Transverse colon (tissue), 4 donors: ENCODE measurements at regions not wholly inside any gene's neighbourhood (a gene's known extent, or its start where the extent isn't known, plus 50 kb on each side); places are given as distances from the start of the nearest gene placed in this dataset.

Experiments
- DNase-seq: peaks from one replicate; pipeline ENCODE4 v3.0.0-alpha.2; 2019
- H3K27ac ChIP-seq, 4 donors: fragments of 200-600 bp; sonication (generic); 2 replicates each; pipeline ENCODE4 v1.5.1; 2016 to 2018; ENCODE audit warnings: inconsistent platforms in 4 of 4
- H3K27me3 ChIP-seq: fragments of 200-600 bp; sonication (generic); 2 replicates; pipeline ENCODE4 v1.5.1; 2017; ENCODE audit warnings: inconsistent platforms
- H3K36me3 ChIP-seq, 4 donors: fragments of 200-600 bp; sonication (generic); 2 replicates each; pipeline ENCODE4 v1.5.1; 2017 to 2019; ENCODE audit warnings: inconsistent platforms in 4 of 4
- H3K4me1 ChIP-seq, 4 donors: fragments of 200-600 bp; sonication (generic); 2 replicates each; pipeline ENCODE4 v1.5.1; 2017 to 2020; ENCODE audit warnings: inconsistent platforms in 4 of 4
- H3K4me3 ChIP-seq, 4 donors: fragments of 200-600 bp; sonication (generic); 1 replicate in 1 of 4; 2 replicates in 3 of 4; pipeline versions ENCODE4 v1.5.1 to v1.6.1; 2017 to 2019; ENCODE audit warnings: inconsistent platforms in 4 of 4
- H3K9me3 ChIP-seq, 2 donors: fragments of 200-600 bp; sonication (generic); 2 replicates each; pipeline ENCODE4 v1.5.1; 2017 to 2019; ENCODE audit warnings: inconsistent platforms in 2 of 2
- EP300 ChIP-seq: sonication (generic); formaldehyde crosslinking; IDR thresholded peaks from one replicate; pipeline ENCODE4 v1.6.1; 2017; ENCODE audit warnings: antibody characterized with exemption, low read depth
- POLR2A ChIP-seq: fragments of 450-650 bp; IDR thresholded peaks from one replicate; pipeline ENCODE4 v1.6.1; 2016; ENCODE audit warnings: antibody characterized with exemption, mild to moderate bottlenecking, moderate library complexity
- POLR2AphosphoS5 ChIP-seq, 3 donors: sonication (generic); formaldehyde crosslinking; IDR thresholded peaks; one replicate each; pipeline ENCODE4 v1.6.1; 2016; ENCODE audit warnings: antibody characterized with exemption in 3 of 3
- WGBS, 2 donors: methylation state at CpG; one replicate each; pipeline ENCODE4 v1.1.5; 2018; ENCODE audit warnings: low coverage in 1 of 2; 5-methylcytosine and 5-hydroxymethylcytosine counted together
- in situ Hi-C, 4 donors: fragments of 200-750 bp; cut with MboI; loops; one replicate each; pipeline versions ENCODE4 v1.15.0 to v1.15.1; 2017; ENCODE audit warnings: low sequenced_read_pairs in 3 of 4, low pct_ligation_motif_present in 1 of 4, low pct_unique_long_range_greater_than_20kb in 1 of 4
- intact Hi-C: fragments of 100-400 bp; cut with DNase I; formaldehyde crosslinking; loops from one replicate; pipeline ENCODE4 v1.15.1; 2023; ENCODE audit warnings: low total_unique reads
- TF ChIP-seq, protein P1 (sequence below), 5 experiments: fragments of 200-600 bp in 3 of 5; fragments of 450-650 bp in 2 of 5; sonication (generic) in 3 of 5; IDR thresholded peaks; 1 replicate in 2 of 5; 2 replicates in 3 of 5; pipeline ENCODE4 v1.5.1; 2016 to 2017; ENCODE audit warnings: antibody characterized with exemption in 5 of 5, inconsistent platforms in 3 of 5, mild to moderate bottlenecking in 2 of 5, moderate library complexity in 1 of 5

DNA sequence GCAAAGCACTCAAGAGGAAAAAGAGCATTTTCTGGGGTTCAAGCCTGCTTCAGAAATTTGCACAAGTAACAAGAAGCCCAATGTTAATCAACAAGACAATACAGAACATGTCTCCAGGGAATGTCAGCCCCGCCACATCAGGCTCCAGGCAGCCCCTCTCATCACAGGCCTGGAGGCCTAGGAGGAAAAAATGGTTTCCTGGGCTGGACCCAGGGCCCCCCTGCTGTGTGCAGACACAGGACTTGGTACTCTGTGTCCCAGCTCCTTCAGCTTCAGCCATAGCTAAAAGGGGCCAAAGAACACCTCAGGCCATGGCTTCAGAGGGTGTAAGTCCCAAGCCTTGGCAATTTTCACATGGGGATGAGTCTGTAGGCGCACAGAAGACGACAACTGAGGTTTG, 802.9 kb upstream of the KLHL29 start:
- no peak overlapping the region for H3K4me3 ChIP-seq
- in situ Hi-C loops (no loop called here), intact Hi-C loops (no loop called here)
- H3K36me3 ChIP-seq: no peaks in the 10 kb centered on the region
- no peaks in the 10 kb centered on the region for H3K4me1 ChIP-seq
- WGBS, 2 donors: 57 to 75% methylated on average over 3 of the region's 3 CpGs
- H3K27ac ChIP-seq: no peak overlapping the region
- H3K9me3 ChIP-seq: peaks cover 13 to 16% of the 10 kb centered on the region in 2 donors
- DNase-seq: no peak
- no peaks in the 10 kb centered on the region for H3K27me3 ChIP-seq
- TF ChIP-seq EP300 (no peak), POLR2A (no peak)
- TF ChIP-seq, protein P1, sequence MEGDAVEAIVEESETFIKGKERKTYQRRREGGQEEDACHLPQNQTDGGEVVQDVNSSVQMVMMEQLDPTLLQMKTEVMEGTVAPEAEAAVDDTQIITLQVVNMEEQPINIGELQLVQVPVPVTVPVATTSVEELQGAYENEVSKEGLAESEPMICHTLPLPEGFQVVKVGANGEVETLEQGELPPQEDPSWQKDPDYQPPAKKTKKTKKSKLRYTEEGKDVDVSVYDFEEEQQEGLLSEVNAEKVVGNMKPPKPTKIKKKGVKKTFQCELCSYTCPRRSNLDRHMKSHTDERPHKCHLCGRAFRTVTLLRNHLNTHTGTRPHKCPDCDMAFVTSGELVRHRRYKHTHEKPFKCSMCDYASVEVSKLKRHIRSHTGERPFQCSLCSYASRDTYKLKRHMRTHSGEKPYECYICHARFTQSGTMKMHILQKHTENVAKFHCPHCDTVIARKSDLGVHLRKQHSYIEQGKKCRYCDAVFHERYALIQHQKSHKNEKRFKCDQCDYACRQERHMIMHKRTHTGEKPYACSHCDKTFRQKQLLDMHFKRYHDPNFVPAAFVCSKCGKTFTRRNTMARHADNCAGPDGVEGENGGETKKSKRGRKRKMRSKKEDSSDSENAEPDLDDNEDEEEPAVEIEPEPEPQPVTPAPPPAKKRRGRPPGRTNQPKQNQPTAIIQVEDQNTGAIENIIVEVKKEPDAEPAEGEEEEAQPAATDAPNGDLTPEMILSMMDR (IDR thresholded peaks at IDR 0.05): no peak

DNA sequence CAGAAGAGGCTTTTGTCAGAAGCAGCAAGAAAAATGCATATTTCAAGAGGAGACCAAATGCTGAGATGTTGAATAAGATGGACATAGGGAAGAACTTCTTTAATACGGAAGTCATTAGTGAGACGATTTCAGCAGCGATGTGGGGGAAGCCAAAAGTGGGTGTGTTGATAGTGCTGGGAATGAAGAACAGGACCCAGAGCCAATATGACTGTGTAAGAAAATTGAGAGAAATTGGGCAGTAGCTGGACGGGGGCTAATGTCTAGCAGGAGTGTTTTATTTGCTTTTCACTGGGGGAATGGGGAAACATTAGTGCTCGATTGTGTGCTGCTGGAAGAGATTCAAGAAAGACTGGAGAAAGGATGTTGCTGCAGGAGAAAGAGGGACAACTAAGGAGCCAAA, 788.7 kb upstream of the KLHL29 start:
- WGBS, 2 donors: 56 to 70% methylated on average over 5 of the region's 5 CpGs
- Histone ChIP-seq H3K36me3 (no peaks in the 10 kb centered on the region), H3K4me1 (no peaks in the 10 kb centered on the region), H3K9me3 (no peaks in the 10 kb centered on the region), H3K27ac (no peak overlapping the region), H3K27me3 (no peaks in the 10 kb centered on the region), H3K4me3 (no peak overlapping the region)
- DNase-seq: no peak
- in situ Hi-C loops (no loop called here), intact Hi-C loops (no loop called here)
- TF ChIP-seq POLR2A (no peak), POLR2AphosphoS5 (IDR thresholded peaks at IDR 0.05) (no peak), EP300 (no peak)
- TF ChIP-seq, protein P1 (IDR thresholded peaks at IDR 0.05): no peak

DNA sequence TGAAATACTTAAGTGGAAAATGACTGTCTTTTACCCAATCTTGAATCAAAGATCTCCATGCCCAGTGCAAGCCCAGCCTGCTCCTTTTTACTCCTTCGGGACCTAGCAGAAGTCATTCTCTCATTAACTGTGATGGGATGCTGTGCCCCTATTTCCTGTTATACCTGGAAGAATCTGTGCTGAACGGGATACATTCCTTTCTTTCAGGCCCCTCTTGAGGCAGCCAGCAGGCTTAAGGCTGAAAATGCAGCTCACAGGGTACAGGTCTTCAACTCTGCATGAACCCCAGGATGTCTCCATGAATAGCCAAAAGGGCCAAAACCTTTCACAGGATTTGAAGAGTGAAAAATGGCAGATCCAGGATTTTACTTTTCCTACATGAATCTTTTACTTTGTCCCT, 784.8 kb upstream of the KLHL29 start:
- Histone ChIP-seq H3K36me3 (no peaks in the 10 kb centered on the region), H3K27ac (no peak overlapping the region), H3K27me3 (no peaks in the 10 kb centered on the region), H3K9me3 (no peaks in the 10 kb centered on the region), H3K4me1 (no peaks in the 10 kb centered on the region), H3K4me3 (no peak overlapping the region)
- intact Hi-C loops (no loop called here), in situ Hi-C loops (no loop called here)
- DNase-seq: no peak
- WGBS, 2 donors: 73% methylated on average over 2 of the region's 2 CpGs; no CpG with 5 or more reads in 1 of the 2 donors
- TF ChIP-seq POLR2AphosphoS5 (IDR thresholded peaks at IDR 0.05) (no peak), EP300 (no peak), POLR2A (no peak)
- TF ChIP-seq, protein P1 (IDR thresholded peaks at IDR 0.05): no peak

DNA sequence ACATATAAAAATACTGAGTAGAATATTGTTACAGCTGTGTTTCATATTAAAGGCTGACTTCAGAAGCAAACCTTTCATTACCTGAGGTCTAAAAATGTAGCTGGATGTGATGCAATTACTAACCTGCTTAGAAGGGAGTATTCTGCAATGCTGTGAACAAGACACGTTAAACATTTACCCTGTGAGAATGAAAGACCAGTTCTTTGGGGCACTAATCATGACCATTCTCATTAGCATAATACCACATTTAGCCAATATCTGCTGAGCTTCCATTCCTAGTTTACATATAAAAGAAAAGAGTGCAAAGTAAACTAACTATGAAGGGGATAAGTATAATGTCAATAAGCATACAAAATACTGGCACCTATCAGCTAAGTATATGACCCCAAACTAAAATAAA, 784.0 kb upstream of the KLHL29 start:
- Histone ChIP-seq H3K4me3 (no peak overlapping the region), H3K9me3 (no peaks in the 10 kb centered on the region), H3K27me3 (no peaks in the 10 kb centered on the region), H3K4me1 (no peaks in the 10 kb centered on the region), H3K27ac (no peak overlapping the region), H3K36me3 (no peaks in the 10 kb centered on the region)
- TF ChIP-seq POLR2A: no peak
- in situ Hi-C loops: no loop called here
- intact Hi-C loops: no loop called here
- 34 to 44% methylated on average over 1 of the region's 1 CpG for WGBS, 2 donors
- no peak for DNase-seq

DNA sequence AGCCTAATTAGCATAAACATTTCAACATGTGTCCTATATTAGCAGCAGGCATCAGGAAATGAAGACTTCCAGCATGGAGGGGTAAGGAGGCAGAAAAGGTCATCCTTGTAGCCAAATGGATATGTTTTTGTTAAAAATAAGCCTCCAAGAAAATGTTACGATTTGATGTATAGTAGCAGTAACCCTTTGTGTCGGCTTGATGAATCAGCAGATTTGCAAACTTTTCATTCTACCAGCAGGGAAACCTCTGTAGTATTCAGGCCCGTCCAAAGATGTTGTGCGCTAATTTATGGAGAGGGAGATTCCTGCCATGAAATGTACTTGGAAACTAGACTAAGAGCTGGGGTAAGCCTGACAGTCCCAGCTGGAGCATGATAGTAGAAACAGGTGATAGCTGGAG, 780.8 kb upstream of the KLHL29 start:
- TF ChIP-seq, protein P1 (IDR thresholded peaks at IDR 0.05): no peak
- TF ChIP-seq EP300: no peak
- no peak for TF ChIP-seq POLR2AphosphoS5 (IDR thresholded peaks at IDR 0.05)
- TF ChIP-seq POLR2A: no peak
- no peaks in the 10 kb centered on the region for H3K36me3 ChIP-seq
- intact Hi-C loops: no loop called here
- in situ Hi-C loops: no loop called here
- no peaks in the 10 kb centered on the region for H3K4me1 ChIP-seq
- no peak for DNase-seq
- no peaks in the 10 kb centered on the region for H3K9me3 ChIP-seq
- no peak overlapping the region for H3K4me3 ChIP-seq
- no peaks in the 10 kb centered on the region for H3K27me3 ChIP-seq
- WGBS, 2 donors: 59 to 88% methylated on average over 4 of the region's 4 CpGs
- no peak overlapping the region for H3K27ac ChIP-seq
